ENCODE measurements at regions not wholly inside any gene's neighbourhood (a gene's known extent, or its start where the extent isn't known, plus 50 kb on each side); places are given as distances from the start of the nearest gene placed in this dataset.
A peak's percentile ranks its signal among the peaks of the same experiment; 100 is the strongest.

DNA sequence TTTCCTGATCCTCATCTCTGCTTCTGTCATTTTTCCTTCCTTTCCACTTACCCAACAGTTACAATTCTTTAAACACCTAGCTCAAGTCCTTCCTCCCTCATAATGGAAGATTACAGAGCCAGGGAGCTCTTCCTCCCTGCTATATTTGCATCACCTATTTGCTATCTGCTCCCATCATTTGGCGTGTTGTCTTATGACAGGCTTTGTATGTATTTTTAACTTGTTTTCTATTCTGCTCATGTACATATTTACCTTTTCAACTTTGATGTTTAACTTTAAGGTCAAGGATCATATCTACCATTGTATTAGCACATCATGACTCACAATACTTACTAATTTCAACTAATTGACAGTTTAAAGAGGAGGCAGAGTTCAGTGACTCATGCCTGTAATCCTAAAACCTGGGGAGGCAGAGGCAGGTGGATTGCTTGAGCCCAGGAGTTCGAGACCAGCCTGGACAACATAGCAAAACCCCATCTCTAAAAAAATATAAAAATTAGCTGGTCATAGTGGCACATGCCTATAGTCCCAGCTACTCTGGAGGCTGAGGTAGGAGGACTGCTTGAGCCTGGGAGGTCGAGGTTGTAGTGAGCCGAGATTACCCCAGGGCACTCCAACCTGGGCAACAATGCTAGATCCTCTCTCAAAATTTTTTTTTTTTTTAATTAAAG, 92.5 kb upstream of the FOXN2 start (continued):
- peak; percentile 100 for TF ChIP-seq HMG20A (CRISPR knock-in tag; IDR thresholded peaks at IDR 0.05; ENCODE audit: borderline replicate concordance)
- TF ChIP-seq, protein P1, sequence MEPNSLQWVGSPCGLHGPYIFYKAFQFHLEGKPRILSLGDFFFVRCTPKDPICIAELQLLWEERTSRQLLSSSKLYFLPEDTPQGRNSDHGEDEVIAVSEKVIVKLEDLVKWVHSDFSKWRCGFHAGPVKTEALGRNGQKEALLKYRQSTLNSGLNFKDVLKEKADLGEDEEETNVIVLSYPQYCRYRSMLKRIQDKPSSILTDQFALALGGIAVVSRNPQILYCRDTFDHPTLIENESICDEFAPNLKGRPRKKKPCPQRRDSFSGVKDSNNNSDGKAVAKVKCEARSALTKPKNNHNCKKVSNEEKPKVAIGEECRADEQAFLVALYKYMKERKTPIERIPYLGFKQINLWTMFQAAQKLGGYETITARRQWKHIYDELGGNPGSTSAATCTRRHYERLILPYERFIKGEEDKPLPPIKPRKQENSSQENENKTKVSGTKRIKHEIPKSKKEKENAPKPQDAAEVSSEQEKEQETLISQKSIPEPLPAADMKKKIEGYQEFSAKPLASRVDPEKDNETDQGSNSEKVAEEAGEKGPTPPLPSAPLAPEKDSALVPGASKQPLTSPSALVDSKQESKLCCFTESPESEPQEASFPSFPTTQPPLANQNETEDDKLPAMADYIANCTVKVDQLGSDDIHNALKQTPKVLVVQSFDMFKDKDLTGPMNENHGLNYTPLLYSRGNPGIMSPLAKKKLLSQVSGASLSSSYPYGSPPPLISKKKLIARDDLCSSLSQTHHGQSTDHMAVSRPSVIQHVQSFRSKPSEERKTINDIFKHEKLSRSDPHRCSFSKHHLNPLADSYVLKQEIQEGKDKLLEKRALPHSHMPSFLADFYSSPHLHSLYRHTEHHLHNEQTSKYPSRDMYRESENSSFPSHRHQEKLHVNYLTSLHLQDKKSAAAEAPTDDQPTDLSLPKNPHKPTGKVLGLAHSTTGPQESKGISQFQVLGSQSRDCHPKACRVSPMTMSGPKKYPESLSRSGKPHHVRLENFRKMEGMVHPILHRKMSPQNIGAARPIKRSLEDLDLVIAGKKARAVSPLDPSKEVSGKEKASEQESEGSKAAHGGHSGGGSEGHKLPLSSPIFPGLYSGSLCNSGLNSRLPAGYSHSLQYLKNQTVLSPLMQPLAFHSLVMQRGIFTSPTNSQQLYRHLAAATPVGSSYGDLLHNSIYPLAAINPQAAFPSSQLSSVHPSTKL (CRISPR knock-in tag; IDR thresholded peaks at IDR 0.05) = peak; percentile 100
- no peak for TF ChIP-seq SP1 (IDR thresholded peaks at IDR 0.05)
- TF ChIP-seq SP1 (CRISPR knock-in tag; IDR thresholded peaks at IDR 0.05) = no peak
- no peak for TF ChIP-seq ZNF567 (CRISPR knock-in tag; IDR thresholded peaks at IDR 0.05; ENCODE audit: borderline replicate concordance)
- no peak for TF ChIP-seq SPEN (CRISPR knock-in tag; IDR thresholded peaks at IDR 0.05; ENCODE audit: low read depth)
- TF ChIP-seq ZNF431 (CRISPR knock-in tag; IDR thresholded peaks at IDR 0.05; ENCODE audit: borderline replicate concordance, low read depth) = no peak; the same call in 1 of the 2 replicates
- TF ChIP-seq, protein P2, sequence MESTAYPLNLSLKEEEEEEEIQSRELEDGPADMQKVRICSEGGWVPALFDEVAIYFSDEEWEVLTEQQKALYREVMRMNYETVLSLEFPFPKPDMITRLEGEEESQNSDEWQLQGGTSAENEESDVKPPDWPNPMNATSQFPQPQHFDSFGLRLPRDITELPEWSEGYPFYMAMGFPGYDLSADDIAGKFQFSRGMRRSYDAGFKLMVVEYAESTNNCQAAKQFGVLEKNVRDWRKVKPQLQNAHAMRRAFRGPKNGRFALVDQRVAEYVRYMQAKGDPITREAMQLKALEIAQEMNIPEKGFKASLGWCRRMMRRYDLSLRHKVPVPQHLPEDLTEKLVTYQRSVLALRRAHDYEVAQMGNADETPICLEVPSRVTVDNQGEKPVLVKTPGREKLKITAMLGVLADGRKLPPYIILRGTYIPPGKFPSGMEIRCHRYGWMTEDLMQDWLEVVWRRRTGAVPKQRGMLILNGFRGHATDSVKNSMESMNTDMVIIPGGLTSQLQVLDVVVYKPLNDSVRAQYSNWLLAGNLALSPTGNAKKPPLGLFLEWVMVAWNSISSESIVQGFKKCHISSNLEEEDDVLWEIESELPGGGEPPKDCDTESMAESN (CRISPR knock-in tag; conservative IDR thresholded peaks at IDR 0.05) = peak; percentile 82; the same call in 1 of the 2 replicates
- peak; percentile 98 for TF ChIP-seq DPF2 (CRISPR knock-in tag; IDR thresholded peaks at IDR 0.05; ENCODE audit: borderline replicate concordance, low read depth)
- no peak for TF ChIP-seq HNRNPUL1 (IDR thresholded peaks at IDR 0.05; ENCODE audit: low read depth, low read length)
- TF ChIP-seq, protein P3, sequence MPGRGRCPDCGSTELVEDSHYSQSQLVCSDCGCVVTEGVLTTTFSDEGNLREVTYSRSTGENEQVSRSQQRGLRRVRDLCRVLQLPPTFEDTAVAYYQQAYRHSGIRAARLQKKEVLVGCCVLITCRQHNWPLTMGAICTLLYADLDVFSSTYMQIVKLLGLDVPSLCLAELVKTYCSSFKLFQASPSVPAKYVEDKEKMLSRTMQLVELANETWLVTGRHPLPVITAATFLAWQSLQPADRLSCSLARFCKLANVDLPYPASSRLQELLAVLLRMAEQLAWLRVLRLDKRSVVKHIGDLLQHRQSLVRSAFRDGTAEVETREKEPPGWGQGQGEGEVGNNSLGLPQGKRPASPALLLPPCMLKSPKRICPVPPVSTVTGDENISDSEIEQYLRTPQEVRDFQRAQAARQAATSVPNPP (CRISPR knock-in tag; IDR thresholded peaks at IDR 0.05) = peak; percentile 95
- TF ChIP-seq RFX3 (CRISPR knock-in tag; IDR thresholded peaks at IDR 0.05) = peak; percentile 44; the same call in 1 of the 2 replicates
- TF ChIP-seq, protein P4, sequence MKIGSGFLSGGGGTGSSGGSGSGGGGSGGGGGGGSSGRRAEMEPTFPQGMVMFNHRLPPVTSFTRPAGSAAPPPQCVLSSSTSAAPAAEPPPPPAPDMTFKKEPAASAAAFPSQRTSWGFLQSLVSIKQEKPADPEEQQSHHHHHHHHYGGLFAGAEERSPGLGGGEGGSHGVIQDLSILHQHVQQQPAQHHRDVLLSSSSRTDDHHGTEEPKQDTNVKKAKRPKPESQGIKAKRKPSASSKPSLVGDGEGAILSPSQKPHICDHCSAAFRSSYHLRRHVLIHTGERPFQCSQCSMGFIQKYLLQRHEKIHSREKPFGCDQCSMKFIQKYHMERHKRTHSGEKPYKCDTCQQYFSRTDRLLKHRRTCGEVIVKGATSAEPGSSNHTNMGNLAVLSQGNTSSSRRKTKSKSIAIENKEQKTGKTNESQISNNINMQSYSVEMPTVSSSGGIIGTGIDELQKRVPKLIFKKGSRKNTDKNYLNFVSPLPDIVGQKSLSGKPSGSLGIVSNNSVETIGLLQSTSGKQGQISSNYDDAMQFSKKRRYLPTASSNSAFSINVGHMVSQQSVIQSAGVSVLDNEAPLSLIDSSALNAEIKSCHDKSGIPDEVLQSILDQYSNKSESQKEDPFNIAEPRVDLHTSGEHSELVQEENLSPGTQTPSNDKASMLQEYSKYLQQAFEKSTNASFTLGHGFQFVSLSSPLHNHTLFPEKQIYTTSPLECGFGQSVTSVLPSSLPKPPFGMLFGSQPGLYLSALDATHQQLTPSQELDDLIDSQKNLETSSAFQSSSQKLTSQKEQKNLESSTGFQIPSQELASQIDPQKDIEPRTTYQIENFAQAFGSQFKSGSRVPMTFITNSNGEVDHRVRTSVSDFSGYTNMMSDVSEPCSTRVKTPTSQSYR (CRISPR knock-in tag; IDR thresholded peaks at IDR 0.05; ENCODE audit: borderline replicate concordance) = peak; percentile 71
- TF ChIP-seq KLF13 (CRISPR knock-in tag; IDR thresholded peaks at IDR 0.05) = no peak
- peak; percentile 88; the same call in 1 of the 2 replicates for TF ChIP-seq ZBTB20 (CRISPR knock-in tag; IDR thresholded peaks at IDR 0.05; ENCODE audit: borderline replicate concordance, low read depth)
- TF ChIP-seq BRCA1 (CRISPR knock-in tag; IDR thresholded peaks at IDR 0.05) = peak; percentile 91
- TF ChIP-seq JUNB (CRISPR knock-in tag; IDR thresholded peaks at IDR 0.05; ENCODE audit: borderline replicate concordance) = peak; percentile 100
